Adrenal gland (tissue), 9 donors: ENCODE measurements at regions not wholly inside any gene's neighbourhood (a gene's known extent, or its start where the extent isn't known, plus 50 kb on each side); places are given as distances from the start of the nearest gene placed in this dataset.

Source experiments
- DNase-seq, 7 donors: peaks; one replicate each; pipeline ENCODE4 v3.0.0-alpha.2; 2019 to 2020
- H3K27ac ChIP-seq, 5 donors: fragments of 200-600 bp; sonication (generic) in 4 of 5; 1 replicate in 3 of 5; 2 replicates in 2 of 5; pipeline versions ENCODE4 v1.5.1 to v1.8.0; 2016 to 2020; ENCODE audit warnings: mild to moderate bottlenecking in 1 of 5
- H3K27me3 ChIP-seq: fragments of 200-600 bp; 2 replicates; pipeline ENCODE4 v1.8.0; 2021
- H3K36me3 ChIP-seq, 2 donors: fragments of 200-600 bp; replicated peaks in 1 of 2; 1 replicate in 1 of 2; 2 replicates in 1 of 2; pipeline versions ENCODE4 v1.5.1 to v1.8.0; 2018 to 2022
- H3K4me1 ChIP-seq, 2 donors: fragments of 200-600 bp; replicated peaks in 1 of 2; 1 replicate in 1 of 2; 2 replicates in 1 of 2; pipeline versions ENCODE4 v1.5.1 to v1.8.0; 2018 to 2021
- H3K4me3 ChIP-seq, 4 donors: fragments of 200-600 bp; sonication (generic) in 3 of 4; one replicate each; pipeline ENCODE4 v1.5.1; 2016 to 2018
- H3K9me3 ChIP-seq, 3 donors: fragments of 200-600 bp; sonication (generic) in 1 of 3; replicated peaks in 1 of 3; 1 replicate in 2 of 3; 2 replicates in 1 of 3; pipeline versions ENCODE4 v1.5.1 to v1.8.0; 2016 to 2021
- POLR2A ChIP-seq, 2 donors: fragments of 450-650 bp; IDR thresholded peaks; one replicate each; pipeline ENCODE4 v1.6.1; 2017; ENCODE audit warnings: antibody characterized with exemption in 2 of 2, mild to moderate bottlenecking in 2 of 2, moderate library complexity in 1 of 2
- WGBS, 4 donors: extraction: QIAGEN DNeasy Blood & Tissue Kit in 2 of 4; methylation state at CpG; one replicate each; pipeline versions ENCODE4 v1.1.5 to v1.1.7; 2013 to 2017; 5-methylcytosine and 5-hydroxymethylcytosine counted together
- intact Hi-C, 2 donors: fragments of 100-400 bp; cut with DNase I; formaldehyde crosslinking; loops; one replicate each; pipeline versions ENCODE4 v1.14.1 to v1.15.0; 2022 to 2023
- TF ChIP-seq, protein P1 (sequence below), 6 experiments: fragments of 450-650 bp in 4 of 6; fragments of 200-600 bp in 2 of 6; sonication (generic) in 1 of 6; IDR thresholded peaks; 1 replicate in 5 of 6; 2 replicates in 1 of 6; pipeline versions ENCODE4 v1.5.1 to v1.8.0; 2016 to 2021; ENCODE audit warnings: antibody characterized with exemption in 6 of 6, mild to moderate bottlenecking in 2 of 6, moderate library complexity in 1 of 6
- donor health status: healthy with polysubstance abuse.
- donor health status: Bipolar disorder and iron deficiency.
- donor health status: DM: yes; HTN: yes; CAD: no.
- donor health status: DM: no; HTN: no; CAD: no.
- donor health status: DM: no; HTN: no; CAD: no.

- no peaks in the 10 kb centered on the region for H3K27me3 ChIP-seq
- no peaks in the 10 kb centered on the region for H3K36me3 ChIP-seq
- TF ChIP-seq POLR2A (IDR thresholded peaks at IDR 0.05), result no peak
- TF ChIP-seq, protein P1, sequence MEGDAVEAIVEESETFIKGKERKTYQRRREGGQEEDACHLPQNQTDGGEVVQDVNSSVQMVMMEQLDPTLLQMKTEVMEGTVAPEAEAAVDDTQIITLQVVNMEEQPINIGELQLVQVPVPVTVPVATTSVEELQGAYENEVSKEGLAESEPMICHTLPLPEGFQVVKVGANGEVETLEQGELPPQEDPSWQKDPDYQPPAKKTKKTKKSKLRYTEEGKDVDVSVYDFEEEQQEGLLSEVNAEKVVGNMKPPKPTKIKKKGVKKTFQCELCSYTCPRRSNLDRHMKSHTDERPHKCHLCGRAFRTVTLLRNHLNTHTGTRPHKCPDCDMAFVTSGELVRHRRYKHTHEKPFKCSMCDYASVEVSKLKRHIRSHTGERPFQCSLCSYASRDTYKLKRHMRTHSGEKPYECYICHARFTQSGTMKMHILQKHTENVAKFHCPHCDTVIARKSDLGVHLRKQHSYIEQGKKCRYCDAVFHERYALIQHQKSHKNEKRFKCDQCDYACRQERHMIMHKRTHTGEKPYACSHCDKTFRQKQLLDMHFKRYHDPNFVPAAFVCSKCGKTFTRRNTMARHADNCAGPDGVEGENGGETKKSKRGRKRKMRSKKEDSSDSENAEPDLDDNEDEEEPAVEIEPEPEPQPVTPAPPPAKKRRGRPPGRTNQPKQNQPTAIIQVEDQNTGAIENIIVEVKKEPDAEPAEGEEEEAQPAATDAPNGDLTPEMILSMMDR (IDR thresholded peaks at IDR 0.05), result no peak
- intact Hi-C loops, result no loop called here
- no peak overlapping the region for H3K27ac ChIP-seq
- 70 to 86% (median 76%) methylated on average over 2 of the region's 2 CpGs for WGBS, 4 donors
- DNase-seq, result no peak
- H3K4me1 ChIP-seq, result no peaks in the 10 kb centered on the region
- no peak overlapping the region for H3K4me3 ChIP-seq
- no peaks in the 10 kb centered on the region for H3K9me3 ChIP-seq
Observed at GRCh38 chr5:98498028-98498427, 275.4 kb upstream of the RGMB start.

DNA sequence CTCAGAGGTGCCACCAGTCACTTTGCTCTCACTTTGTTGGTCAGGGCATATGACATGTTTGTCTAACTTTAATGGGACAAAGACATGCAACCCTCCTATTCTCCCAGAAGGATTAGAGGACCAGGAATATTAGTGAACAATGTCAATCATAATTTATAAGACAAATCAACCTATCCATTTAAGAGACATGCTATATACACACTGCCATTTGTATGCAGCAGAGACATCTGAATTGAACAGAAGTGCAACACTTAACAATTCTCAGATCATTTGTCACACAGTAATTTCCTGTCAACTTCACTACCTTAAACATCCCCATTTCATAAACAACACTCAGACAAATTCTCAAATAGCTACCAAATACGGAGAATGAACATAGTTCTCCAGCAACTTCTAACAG lies 273.6 kb upstream of the RGMB start:
- TF ChIP-seq, protein P1 (IDR thresholded peaks at IDR 0.05), result no peak
- no peak for TF ChIP-seq POLR2A (IDR thresholded peaks at IDR 0.05)
- Histone ChIP-seq H3K36me3 (no peaks in the 10 kb centered on the region), H3K4me1 (no peaks in the 10 kb centered on the region), H3K4me3 (no peak overlapping the region), H3K27me3 (no peaks in the 10 kb centered on the region), H3K9me3 (no peaks in the 10 kb centered on the region), H3K27ac (no peak overlapping the region)
- DNase-seq, result no peak
- 67 to 89% (median 83%) methylated on average over 1 of the region's 1 CpG for WGBS, 4 donors
- intact Hi-C loops, result no loop called here

DNA sequence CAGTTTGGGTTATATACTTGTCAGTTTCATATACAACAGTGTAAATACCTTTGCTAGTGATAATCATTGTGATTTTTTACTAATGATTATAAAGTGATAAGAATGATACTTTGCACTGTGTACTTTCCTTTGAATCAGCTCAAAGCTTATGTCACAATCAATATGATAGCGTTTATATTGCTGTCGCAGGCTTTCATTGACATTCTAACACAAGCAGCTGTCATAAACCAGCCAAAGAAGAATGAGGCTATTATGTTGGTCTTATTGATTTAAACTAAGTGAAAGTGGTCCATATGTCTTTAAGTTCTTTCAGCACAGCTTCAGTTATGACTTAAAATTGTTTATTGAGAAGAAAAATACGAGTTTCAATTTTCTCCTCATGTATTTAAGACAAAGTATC lies 272.7 kb upstream of the RGMB start:
- WGBS, 4 donors, result 88 to 93% (median 92%) methylated on average over 3 of the region's 3 CpGs
- H3K36me3 ChIP-seq, result no peaks in the 10 kb centered on the region
- no peak overlapping the region for H3K27ac ChIP-seq

DNA sequence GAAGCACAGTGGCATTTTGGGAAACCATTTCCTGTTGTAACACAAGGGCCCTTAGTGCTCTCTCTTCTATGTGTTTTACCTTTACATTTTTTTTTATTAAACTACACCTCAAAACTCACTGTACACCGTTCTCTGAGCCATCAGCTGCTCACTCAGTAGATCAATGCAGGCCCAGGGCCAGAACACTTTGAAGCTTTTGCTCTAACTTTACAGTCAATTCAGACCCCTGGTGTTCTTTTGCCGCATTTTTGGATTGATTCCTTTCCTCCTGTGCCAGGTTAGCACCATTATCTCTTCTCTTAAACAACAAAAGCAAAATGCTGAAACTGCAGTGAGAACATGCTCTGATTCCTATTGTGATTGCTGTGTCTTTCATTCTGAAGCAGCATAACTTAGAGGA lies 269.8 kb upstream of the RGMB start:
- H3K27me3 ChIP-seq, result no peaks in the 10 kb centered on the region
- whole genome bisulfite sequencing, 4 donors, result 75 to 91% (median 83%) methylated on average over 2 of the region's 2 CpGs
- TF ChIP-seq, protein P1 (IDR thresholded peaks at IDR 0.05), result no peak
- TF ChIP-seq POLR2A (IDR thresholded peaks at IDR 0.05), result no peak
- intact Hi-C loops, result no loop called here
- no peak overlapping the region for H3K27ac ChIP-seq
- H3K4me3 ChIP-seq, result no peak overlapping the region
- no peaks in the 10 kb centered on the region for H3K9me3 ChIP-seq
- no peaks in the 10 kb centered on the region for H3K4me1 ChIP-seq
- no peaks in the 10 kb centered on the region for H3K36me3 ChIP-seq
- no peak for DNase-seq

More for the DNA sequence above, 272.7 kb upstream of the RGMB start:
- H3K27me3 ChIP-seq, result no peaks in the 10 kb centered on the region
- H3K4me1 ChIP-seq, result no peaks in the 10 kb centered on the region
- no peak for DNase-seq
- TF ChIP-seq POLR2A (IDR thresholded peaks at IDR 0.05), result no peak
- TF ChIP-seq, protein P1 (IDR thresholded peaks at IDR 0.05), result no peak
- no peak overlapping the region for H3K4me3 ChIP-seq
- intact Hi-C loops, result no loop called here
- no peaks in the 10 kb centered on the region for H3K9me3 ChIP-seq
